ENCODE measurements at regions not wholly inside any gene's neighbourhood (a gene's known extent, or its start where the extent isn't known, plus 50 kb on each side); places are given as distances from the start of the nearest gene placed in this dataset.
A peak's percentile ranks its signal among the peaks of the same experiment; 100 is the strongest.

DNA sequence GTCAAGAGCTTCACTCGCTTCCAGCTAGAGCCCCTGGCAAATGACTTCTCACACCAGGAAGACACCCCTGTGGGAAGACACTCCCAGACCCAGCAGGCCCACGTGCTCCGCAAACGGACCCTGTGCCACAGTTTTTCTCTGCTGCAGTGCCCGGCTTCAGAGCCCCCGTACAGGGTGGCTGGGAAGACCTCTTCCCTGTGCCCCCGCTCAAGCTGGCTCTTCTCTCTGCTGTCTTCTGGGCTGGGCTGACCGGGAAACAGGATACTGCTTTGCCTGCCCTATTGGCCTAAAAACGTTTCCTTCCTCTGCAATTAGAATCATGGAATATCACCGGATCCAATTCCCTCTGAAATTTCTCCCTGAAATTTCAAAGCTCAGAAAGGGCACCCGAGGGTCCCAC, 63.7 kb upstream of the CRHR1 start:
- H3K4me1 ChIP-seq, result no peaks in the 10 kb centered on the region
- no peaks in the 10 kb centered on the region for H3K36me3 ChIP-seq
- 59 to 70% methylated on average over 11 of the region's 11 CpGs for WGBS, 2 donors
- ATAC-seq (no peak), DNase-seq (no peak)
- peaks cover 0 to 72% (median 32%) of the 10 kb centered on the region in 7 donors for H3K27me3 ChIP-seq
- intact Hi-C loops (cut with DNase I), result loop anchor here in 2 of 10 donors (10.0 kb wide), 2 partner anchors 104 to 114 kb away; no protein-coding TSS in a partner anchor
- no peak overlapping the region for H3K4me3 ChIP-seq
- TF ChIP-seq, protein P1, sequence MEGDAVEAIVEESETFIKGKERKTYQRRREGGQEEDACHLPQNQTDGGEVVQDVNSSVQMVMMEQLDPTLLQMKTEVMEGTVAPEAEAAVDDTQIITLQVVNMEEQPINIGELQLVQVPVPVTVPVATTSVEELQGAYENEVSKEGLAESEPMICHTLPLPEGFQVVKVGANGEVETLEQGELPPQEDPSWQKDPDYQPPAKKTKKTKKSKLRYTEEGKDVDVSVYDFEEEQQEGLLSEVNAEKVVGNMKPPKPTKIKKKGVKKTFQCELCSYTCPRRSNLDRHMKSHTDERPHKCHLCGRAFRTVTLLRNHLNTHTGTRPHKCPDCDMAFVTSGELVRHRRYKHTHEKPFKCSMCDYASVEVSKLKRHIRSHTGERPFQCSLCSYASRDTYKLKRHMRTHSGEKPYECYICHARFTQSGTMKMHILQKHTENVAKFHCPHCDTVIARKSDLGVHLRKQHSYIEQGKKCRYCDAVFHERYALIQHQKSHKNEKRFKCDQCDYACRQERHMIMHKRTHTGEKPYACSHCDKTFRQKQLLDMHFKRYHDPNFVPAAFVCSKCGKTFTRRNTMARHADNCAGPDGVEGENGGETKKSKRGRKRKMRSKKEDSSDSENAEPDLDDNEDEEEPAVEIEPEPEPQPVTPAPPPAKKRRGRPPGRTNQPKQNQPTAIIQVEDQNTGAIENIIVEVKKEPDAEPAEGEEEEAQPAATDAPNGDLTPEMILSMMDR (IDR thresholded peaks at IDR 0.05), result no peak
- peaks cover 0 to 12% (median 0%) of the 10 kb centered on the region in 11 donors for H3K9me3 ChIP-seq
- H3K27ac ChIP-seq, result no peak overlapping the region

DNA sequence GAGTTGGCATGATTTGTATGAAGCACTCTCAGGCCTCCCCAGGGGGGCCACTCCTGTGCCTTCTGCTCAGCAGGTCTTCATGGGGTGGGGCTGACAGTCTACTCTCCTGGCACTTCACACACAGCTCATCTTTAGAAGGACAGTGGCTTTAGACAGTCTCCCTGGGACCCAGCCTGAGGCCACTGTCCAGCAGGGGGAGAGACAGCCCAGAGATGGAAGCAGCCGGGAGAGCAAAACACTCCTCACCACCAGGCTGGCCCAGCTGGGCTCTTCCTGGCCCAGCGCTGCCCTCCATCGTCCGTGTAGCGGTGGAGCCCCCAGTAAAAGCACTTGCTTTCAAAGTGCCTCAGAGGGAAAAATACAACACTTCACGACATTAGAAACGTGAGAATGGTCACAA, 62.0 kb upstream of the CRHR1 start:
- Histone ChIP-seq H3K27ac (no peak overlapping the region), H3K27me3 (peaks cover 0 to 68% (median 27%) of the 10 kb centered on the region in 7 donors), H3K36me3 (no peaks in the 10 kb centered on the region), H3K9me3 (peaks cover 0 to 12% (median 0%) of the 10 kb centered on the region in 11 donors), H3K4me3 (no peak overlapping the region), H3K4me1 (no peaks in the 10 kb centered on the region)
- TF ChIP-seq, protein P1 (IDR thresholded peaks at IDR 0.05), result peak in 7 of 9 donors; percentile 6 to 34 (median 20)
- DNase-seq (no peak), ATAC-seq (peak in 2 of 8 donors; percentile 29 to 34)
- 10 to 15% methylated on average over 7 of the region's 7 CpGs for WGBS, 2 donors
- intact Hi-C loops (cut with DNase I), result loop anchor here in 2 of 10 donors (10.0 kb wide), 2 partner anchors 103 to 113 kb away; no protein-coding TSS in a partner anchor

DNA sequence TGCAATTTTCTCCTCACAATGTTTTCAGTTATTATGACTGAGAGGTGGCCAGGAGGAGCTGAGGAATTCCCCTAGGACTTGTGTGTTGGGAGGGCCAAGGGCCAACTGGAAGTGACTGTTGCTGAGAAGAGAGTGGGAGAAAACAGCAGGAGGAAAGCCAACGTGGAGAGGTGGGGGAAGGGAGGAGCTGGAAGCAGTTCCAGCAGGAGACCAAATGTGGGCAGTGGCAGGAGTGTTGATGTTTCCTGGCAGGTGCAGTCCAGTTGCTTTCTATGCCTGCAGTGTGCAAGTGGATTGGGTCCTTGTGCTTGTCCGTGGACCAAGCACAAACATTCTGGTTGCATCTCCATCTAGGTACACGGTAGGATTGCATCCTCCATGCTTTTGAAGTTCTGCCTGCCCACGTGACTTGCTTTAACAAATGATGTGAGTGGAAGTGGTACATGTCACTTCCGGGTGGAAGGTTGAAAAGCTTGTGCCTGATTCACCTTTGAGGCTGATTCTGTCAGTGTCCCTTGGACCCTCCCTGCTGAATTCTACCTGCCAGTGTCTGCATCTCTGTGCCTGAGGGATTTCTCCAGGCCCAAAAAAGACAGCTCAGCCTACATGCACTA, 54.7 kb upstream of the CRHR1 start:
- TF ChIP-seq, protein P1 (IDR thresholded peaks at IDR 0.05), result no peak
- no peaks in the 10 kb centered on the region for H3K4me1 ChIP-seq
- no peak overlapping the region for H3K27ac ChIP-seq
- no peak overlapping the region for H3K4me3 ChIP-seq
- peaks cover 0 to 30% (median 5%) of the 10 kb centered on the region in 11 donors for H3K9me3 ChIP-seq
- DNase-seq (no peak), ATAC-seq (peak in 1 of 8 donors; percentile 27)
- WGBS, 2 donors, result 58 to 64% methylated on average over 5 of the region's 5 CpGs
- H3K36me3 ChIP-seq, result no peaks in the 10 kb centered on the region
- peaks cover 0 to 56% (median 23%) of the 10 kb centered on the region in 7 donors for H3K27me3 ChIP-seq
- intact Hi-C loops (cut with DNase I), result loop anchor here in 2 of 10 donors (10.0 kb wide), 2 partner anchors 95 to 105 kb away; no protein-coding TSS in a partner anchor

DNA sequence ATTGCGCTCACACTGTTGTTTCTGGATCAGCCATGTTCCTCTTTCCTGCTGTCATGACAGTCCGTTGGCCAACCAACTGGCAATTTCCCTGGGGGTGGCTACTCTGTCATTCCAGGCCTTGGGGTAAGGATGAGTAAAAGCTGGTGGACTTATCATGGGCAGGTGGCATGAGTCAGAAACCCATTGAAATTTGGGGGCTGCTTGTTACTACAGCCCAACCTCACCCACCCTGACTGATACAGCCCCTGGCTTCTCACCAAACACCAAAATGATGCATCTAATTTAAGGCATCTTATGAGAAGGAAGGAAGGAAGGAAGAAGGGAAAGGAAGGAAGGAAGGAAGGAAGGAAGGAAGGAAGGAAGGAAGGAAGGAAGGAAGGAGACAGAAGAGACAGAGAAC, 53.9 kb upstream of the CRHR1 start:
- H3K4me3 ChIP-seq, result no peak overlapping the region
- H3K36me3 ChIP-seq, result no peaks in the 10 kb centered on the region
- H3K27me3 ChIP-seq, result peaks cover 0 to 51% (median 23%) of the 10 kb centered on the region in 7 donors
- 85% methylated on average over 2 of the region's 2 CpGs for WGBS, 2 donors
- DNase-seq (no peak), ATAC-seq (no peak)
- TF ChIP-seq, protein P1 (IDR thresholded peaks at IDR 0.05), result no peak
- intact Hi-C loops (cut with DNase I), result no loop called here
- H3K4me1 ChIP-seq, result no peaks in the 10 kb centered on the region
- H3K9me3 ChIP-seq, result peaks cover 0 to 26% (median 3%) of the 10 kb centered on the region in 11 donors
- H3K27ac ChIP-seq, result no peak overlapping the region

Measured in heart right ventricle (tissue), 16 donors.